ENCODE measurements at regions not wholly inside any gene's neighbourhood (a gene's known extent, or its start where the extent isn't known, plus 50 kb on each side); places are given as distances from the start of the nearest gene placed in this dataset.

- TF ChIP-seq CTCF (conservative IDR thresholded peaks at IDR 0.05 in 1 of 2, IDR thresholded peaks at IDR 0.05 in 1 of 2; ENCODE audit: extremely low read depth in 1 of 2, insufficient read depth in 1 of 2, low read depth in 1 of 2, low read length in 2 of 2) (no peak), EZH2 (IDR thresholded peaks at IDR 0.05; ENCODE audit: borderline replicate concordance, low read length) (no peak)
These were observed 188.5 kb downstream of the ANAPC1 start for GRCh38 chr2:111695441-111696007.

All from mammary epithelial cell (primary cell).